GM23248 (cell line): ENCODE measurements at regions not wholly inside any gene's neighbourhood (a gene's known extent, or its start where the extent isn't known, plus 50 kb on each side); places are given as distances from the start of the nearest gene placed in this dataset.

Source experiments
- DNase-seq: peaks from one replicate; pipeline ENCODE4 v3.0.0-alpha.2; 2015
- H2AFZ ChIP-seq: fragments of 200-600 bp; sonication (generic); 2 replicates; pipeline ENCODE4 v1.6.1; 2016; ENCODE audit warnings: antibody characterized with exemption
- H3F3A ChIP-seq: fragments of 200-600 bp; sonication (generic); 2 replicates; pipeline ENCODE4 v1.6.1; 2016; ENCODE audit warnings: mild to moderate bottlenecking, antibody characterized with exemption, mixed run types; ENCODE audit not compliant: insufficient read depth
- H3K27ac ChIP-seq: fragments of 200-600 bp; sonication (generic); 2 replicates; pipeline ENCODE4 v1.5.1; 2016; ENCODE audit warnings: mild to moderate bottlenecking
- H3K27me3 ChIP-seq: fragments of 200-600 bp; sonication (generic); replicated peaks from 2 replicates; pipeline ENCODE4 v1.6.1; 2016; ENCODE audit warnings: mild to moderate bottlenecking; ENCODE audit not compliant: insufficient read depth
- H3K36me3 ChIP-seq: fragments of 200-600 bp; sonication (generic); 2 replicates; pipeline ENCODE4 v1.6.1; 2016; ENCODE audit warnings: low read depth, mild to moderate bottlenecking
- H3K4me1 ChIP-seq: fragments of 200-600 bp; sonication (generic); 2 replicates; pipeline ENCODE4 v1.6.1; 2016; ENCODE audit warnings: mild to moderate bottlenecking; ENCODE audit not compliant: insufficient read depth
- H3K4me2 ChIP-seq: fragments of 200-600 bp; sonication (generic); one replicate; pipeline ENCODE4 v1.6.1; 2016; ENCODE audit warnings: mild to moderate bottlenecking; ENCODE audit not compliant: unreplicated experiment
- H3K4me3 ChIP-seq: fragments of 200-600 bp; sonication (generic); 2 replicates; pipeline ENCODE4 v1.5.1; 2016; ENCODE audit warnings: mild to moderate bottlenecking
- H3K79me2 ChIP-seq: fragments of 200-600 bp; sonication (generic); 2 replicates; pipeline ENCODE4 v1.6.1; 2016; ENCODE audit warnings: mild to moderate bottlenecking; ENCODE audit not compliant: insufficient read depth
- H3K9ac ChIP-seq: fragments of 200-600 bp; sonication (generic); 2 replicates; pipeline ENCODE4 v1.6.1; 2016; ENCODE audit warnings: mild to moderate bottlenecking
- H3K9me2 ChIP-seq: fragments of 200-600 bp; sonication (generic); 2 replicates; pipeline ENCODE4 v1.6.1; 2016; ENCODE audit warnings: mixed run types, mild to moderate bottlenecking, moderate library complexity; ENCODE audit not compliant: insufficient read depth
- H3K9me3 ChIP-seq: fragments of 200-600 bp; sonication (generic); one replicate; pipeline ENCODE4 v1.6.1; 2017; ENCODE audit warnings: low read depth
- H4K20me1 ChIP-seq: fragments of 200-600 bp; sonication (generic); 2 replicates; pipeline ENCODE4 v1.6.0; 2016; ENCODE audit not compliant: insufficient read depth
- EZH2 ChIP-seq: fragments of 200-600 bp; sonication (generic); IDR thresholded peaks from 2 replicates; pipeline ENCODE4 v1.6.1; 2018; ENCODE audit warnings: antibody characterized with exemption, mild to moderate bottlenecking; ENCODE audit not compliant: insufficient read depth, poor library complexity, severe bottlenecking
- EZH2phosphoT487 ChIP-seq: fragments of 200-600 bp; sonication (generic); IDR thresholded peaks from 2 replicates; pipeline ENCODE4 v1.6.1; 2018; ENCODE audit warnings: antibody characterized with exemption, moderate library complexity, mild to moderate bottlenecking, low read depth; ENCODE audit not compliant: insufficient read depth
- WGBS, 2 experiments: methylation state at CpG; one replicate each; pipeline ENCODE4 v1.1.6; 2015 to 2017; ENCODE audit warnings: low lambda C conversion rate in 2 of 2, low coverage in 1 of 2; ENCODE audit errors: missing lambda C conversion rate in 2 of 2; 5-methylcytosine and 5-hydroxymethylcytosine counted together
- in situ Hi-C: fragments of 300-500 bp; cut with MboI; formaldehyde crosslinking; loops from 2 replicates; pipeline ENCODE4 v1.15.0; 2020

GRCh38 chr3:190192087-190192486 is 71.4 kb upstream of the P3H2 start:
- Histone ChIP-seq H3K79me2 (no peaks in the 10 kb centered on the region), H3K9me3 (no peaks in the 10 kb centered on the region), H3F3A (no peaks in the 10 kb centered on the region), H3K4me3 (no peak overlapping the region), H3K36me3 (no peaks in the 10 kb centered on the region), H3K4me1 (peaks cover 14% of the 10 kb centered on the region), H3K4me2 (no peak overlapping the region), H3K9me2 (no peaks in the 10 kb centered on the region), H4K20me1 (no peaks in the 10 kb centered on the region), H3K27me3 (no peaks in the 10 kb centered on the region), H3K9ac (no peak overlapping the region), H3K27ac (no peak overlapping the region), H2AFZ (peak overlapping the region; percentile 19)
- 82 to 83% methylated on average over 2 of the region's 2 CpGs for WGBS, 2 experiments
- in situ Hi-C loops = no loop called here
- no peak for DNase-seq
- no peak for TF ChIP-seq EZH2phosphoT487
- no peak for TF ChIP-seq EZH2

GRCh38 chr3:190188197-190188596 is 67.5 kb upstream of the P3H2 start:
- Histone ChIP-seq H3K79me2 (no peaks in the 10 kb centered on the region), H4K20me1 (no peaks in the 10 kb centered on the region), H3K4me2 (no peak overlapping the region), H3K9me3 (no peaks in the 10 kb centered on the region), H3K9ac (no peak overlapping the region), H3K27me3 (no peaks in the 10 kb centered on the region), H2AFZ (peak overlapping the region; percentile 17; the same call in 1 of the 2 replicates), H3K36me3 (no peaks in the 10 kb centered on the region), H3K4me3 (no peak overlapping the region), H3K27ac (no peak overlapping the region), H3K4me1 (peaks cover 41% of the 10 kb centered on the region), H3K9me2 (no peaks in the 10 kb centered on the region), H3F3A (peaks cover 15% of the 10 kb centered on the region)
- in situ Hi-C loops = no loop called here
- TF ChIP-seq EZH2 (no peak), EZH2phosphoT487 (no peak)
- DNase-seq = no peak
- WGBS, 2 experiments = 83 to 92% methylated on average over 2 of the region's 2 CpGs

GRCh38 chr3:190183121-190183520 is 62.4 kb upstream of the P3H2 start:
- no peaks in the 10 kb centered on the region for H4K20me1 ChIP-seq
- DNase-seq = peak; percentile 94
- WGBS, 2 experiments = 20 to 21% methylated on average over 4 of the region's 4 CpGs
- H3K4me1 ChIP-seq = peaks cover 51% of the 10 kb centered on the region
- H3K27ac ChIP-seq = peak overlapping the region; percentile 59
- TF ChIP-seq EZH2phosphoT487 = no peak
- no peak for TF ChIP-seq EZH2
- H3K9me2 ChIP-seq = no peaks in the 10 kb centered on the region
- H3K9me3 ChIP-seq = no peaks in the 10 kb centered on the region
- H3F3A ChIP-seq = peaks cover 37% of the 10 kb centered on the region
- H3K4me2 ChIP-seq = peak overlapping the region; percentile 4
- H2AFZ ChIP-seq = peak overlapping the region; percentile 30
- peak overlapping the region; percentile 17; the same call in 1 of the 2 replicates for H3K9ac ChIP-seq
- no peak overlapping the region for H3K4me3 ChIP-seq
- no peaks in the 10 kb centered on the region for H3K27me3 ChIP-seq
- in situ Hi-C loops = no loop called here
- H3K36me3 ChIP-seq = no peaks in the 10 kb centered on the region
- no peaks in the 10 kb centered on the region for H3K79me2 ChIP-seq

GRCh38 chr3:190182418-190183043 is 61.8 kb upstream of the P3H2 start:
- DNase-seq = peak; percentile 23

More at GRCh38 chr3:190182418-190183043, 61.8 kb upstream of the P3H2 start:
- peak overlapping the region; percentile 30 for H2AFZ ChIP-seq
- H3F3A ChIP-seq = peaks cover 37% of the 10 kb centered on the region
- no peaks in the 10 kb centered on the region for H3K9me3 ChIP-seq
- no peaks in the 10 kb centered on the region for H4K20me1 ChIP-seq
- H3K79me2 ChIP-seq = no peaks in the 10 kb centered on the region
- no peak overlapping the region for H3K4me2 ChIP-seq
- H3K4me1 ChIP-seq = peaks cover 51% of the 10 kb centered on the region
- H3K9me2 ChIP-seq = no peaks in the 10 kb centered on the region
- H3K27ac ChIP-seq = peak overlapping the region; percentile 59
- no peak for TF ChIP-seq EZH2phosphoT487
- TF ChIP-seq EZH2 = no peak
- H3K27me3 ChIP-seq = no peaks in the 10 kb centered on the region
- peak overlapping the region; percentile 17; the same call in 1 of the 2 replicates for H3K9ac ChIP-seq
- no peak overlapping the region for H3K4me3 ChIP-seq
- H3K36me3 ChIP-seq = no peaks in the 10 kb centered on the region
- WGBS, 2 experiments = 71 to 74% methylated on average over 12 of the region's 12 CpGs
- in situ Hi-C loops = no loop called here
